Activated naive CD8-positive, alpha-beta T cell treated with anti-CD3 and anti-CD28 coated beads for 36 hours (primary cell): ENCODE measurements at regions not wholly inside any gene's neighbourhood (a gene's known extent, or its start where the extent isn't known, plus 50 kb on each side); places are given as distances from the start of the nearest gene placed in this dataset.

Experiments used
- DNase-seq: peaks from one replicate; pipeline ENCODE4 v3.0.0; 2021
- H3K27ac Mint-ChIP-seq: one replicate; pipeline ENCODE4 v1.8.0; 2022; ENCODE audit warnings: mild to moderate bottlenecking, moderate library complexity, mixed read lengths
- H3K27me3 Mint-ChIP-seq: one replicate; pipeline ENCODE4 v1.8.0; 2022; ENCODE audit warnings: mild to moderate bottlenecking, mixed read lengths
- H3K36me3 Mint-ChIP-seq: one replicate; pipeline ENCODE4 v1.8.0; 2021; ENCODE audit warnings: mild to moderate bottlenecking, mixed read lengths
- H3K4me1 Mint-ChIP-seq: one replicate; pipeline ENCODE4 v1.8.0; 2021; ENCODE audit warnings: mixed read lengths
- H3K4me3 Mint-ChIP-seq: one replicate; pipeline ENCODE4 v1.8.0; 2022; ENCODE audit warnings: mild to moderate bottlenecking, moderate library complexity, mixed read lengths
- H3K9me3 Mint-ChIP-seq: one replicate; pipeline ENCODE4 v1.8.0; 2022; ENCODE audit warnings: mixed read lengths

GRCh38 chr2:14336759-14337382, 295.6 kb upstream of the LRATD1 start:
- H3K27me3 Mint-ChIP-seq: no peaks in the 10 kb centered on the region

GRCh38 chr2:14340703-14341102, 291.8 kb upstream of the LRATD1 start:
- Mint-ChIP-seq H3K4me1 (no peaks in the 10 kb centered on the region), H3K27me3 (no peaks in the 10 kb centered on the region), H3K9me3 (peaks cover 2% of the 10 kb centered on the region), H3K4me3 (no peak overlapping the region), H3K27ac (no peak overlapping the region), H3K36me3 (no peaks in the 10 kb centered on the region)
- DNase-seq: no peak

More at GRCh38 chr2:14336759-14337382, 295.6 kb upstream of the LRATD1 start:
- H3K36me3 Mint-ChIP-seq: no peaks in the 10 kb centered on the region
- H3K4me1 Mint-ChIP-seq: no peaks in the 10 kb centered on the region
- H3K9me3 Mint-ChIP-seq: peaks cover 2% of the 10 kb centered on the region
- no peak overlapping the region for H3K27ac Mint-ChIP-seq
- no peak for DNase-seq
- H3K4me3 Mint-ChIP-seq: no peak overlapping the region

GRCh38 chr2:14342313-14342712, 290.2 kb upstream of the LRATD1 start:
- H3K4me1 Mint-ChIP-seq: no peaks in the 10 kb centered on the region
- H3K27ac Mint-ChIP-seq: no peak overlapping the region
- no peaks in the 10 kb centered on the region for H3K36me3 Mint-ChIP-seq
- H3K9me3 Mint-ChIP-seq: peaks cover 2% of the 10 kb centered on the region
- H3K27me3 Mint-ChIP-seq: no peaks in the 10 kb centered on the region
- DNase-seq: no peak
- H3K4me3 Mint-ChIP-seq: no peak overlapping the region

GRCh38 chr2:14344355-14344754, 288.2 kb upstream of the LRATD1 start:
- H3K27ac Mint-ChIP-seq: no peak overlapping the region

GRCh38 chr2:14348247-14348646, 284.3 kb upstream of the LRATD1 start:
- Mint-ChIP-seq H3K27me3 (no peaks in the 10 kb centered on the region), H3K4me1 (no peaks in the 10 kb centered on the region), H3K36me3 (no peaks in the 10 kb centered on the region), H3K9me3 (peaks cover 3% of the 10 kb centered on the region), H3K27ac (no peak overlapping the region), H3K4me3 (no peak overlapping the region)
- no peak for DNase-seq

More at GRCh38 chr2:14344355-14344754, 288.2 kb upstream of the LRATD1 start:
- no peak for DNase-seq
- H3K27me3 Mint-ChIP-seq: no peaks in the 10 kb centered on the region
- peaks cover 5% of the 10 kb centered on the region for H3K9me3 Mint-ChIP-seq
- H3K4me3 Mint-ChIP-seq: no peak overlapping the region
- H3K36me3 Mint-ChIP-seq: no peaks in the 10 kb centered on the region
- no peaks in the 10 kb centered on the region for H3K4me1 Mint-ChIP-seq

- H3K36me3 Mint-ChIP-seq: no peaks in the 10 kb centered on the region
- peaks cover 3% of the 10 kb centered on the region for H3K9me3 Mint-ChIP-seq
- no peaks in the 10 kb centered on the region for H3K4me1 Mint-ChIP-seq
- H3K4me3 Mint-ChIP-seq: no peak overlapping the region
- no peaks in the 10 kb centered on the region for H3K27me3 Mint-ChIP-seq
- H3K27ac Mint-ChIP-seq: no peak overlapping the region
- no peak for DNase-seq
Observed at GRCh38 chr2:14350856-14351255, 281.7 kb upstream of the LRATD1 start.

- Mint-ChIP-seq H3K36me3 (no peaks in the 10 kb centered on the region), H3K9me3 (peaks cover 3% of the 10 kb centered on the region), H3K4me1 (no peaks in the 10 kb centered on the region), H3K27me3 (no peaks in the 10 kb centered on the region), H3K4me3 (no peak overlapping the region), H3K27ac (no peak overlapping the region)
- no peak for DNase-seq
Observed at GRCh38 chr2:14352067-14352466, 280.4 kb upstream of the LRATD1 start.

- H3K27ac Mint-ChIP-seq: no peak overlapping the region
- H3K27me3 Mint-ChIP-seq: no peaks in the 10 kb centered on the region
- H3K9me3 Mint-ChIP-seq: peaks cover under 1% of the 10 kb centered on the region
- no peaks in the 10 kb centered on the region for H3K4me1 Mint-ChIP-seq
- no peaks in the 10 kb centered on the region for H3K36me3 Mint-ChIP-seq
- no peak for DNase-seq
- H3K4me3 Mint-ChIP-seq: no peak overlapping the region
Observed at GRCh38 chr2:14354231-14354630, 278.3 kb upstream of the LRATD1 start.

- no peaks in the 10 kb centered on the region for H3K4me1 Mint-ChIP-seq
- no peaks in the 10 kb centered on the region for H3K36me3 Mint-ChIP-seq
- H3K27ac Mint-ChIP-seq: no peak overlapping the region
- DNase-seq: no peak
- H3K9me3 Mint-ChIP-seq: peaks cover 5% of the 10 kb centered on the region
- no peaks in the 10 kb centered on the region for H3K27me3 Mint-ChIP-seq
- no peak overlapping the region for H3K4me3 Mint-ChIP-seq
Observed at GRCh38 chr2:14355102-14355501, 277.4 kb upstream of the LRATD1 start.

GRCh38 chr2:14358339-14358738, 274.2 kb upstream of the LRATD1 start:
- H3K4me3 Mint-ChIP-seq: no peak overlapping the region
- H3K36me3 Mint-ChIP-seq: no peaks in the 10 kb centered on the region
- no peak overlapping the region for H3K27ac Mint-ChIP-seq
- no peaks in the 10 kb centered on the region for H3K4me1 Mint-ChIP-seq
- H3K27me3 Mint-ChIP-seq: no peaks in the 10 kb centered on the region
- DNase-seq: no peak
- H3K9me3 Mint-ChIP-seq: peaks cover 5% of the 10 kb centered on the region

GRCh38 chr2:14358774-14359173, 273.7 kb upstream of the LRATD1 start:
- Mint-ChIP-seq H3K27me3 (no peaks in the 10 kb centered on the region), H3K4me1 (no peaks in the 10 kb centered on the region), H3K27ac (no peak overlapping the region), H3K9me3 (peaks cover 5% of the 10 kb centered on the region), H3K36me3 (no peaks in the 10 kb centered on the region), H3K4me3 (no peak overlapping the region)
- no peak for DNase-seq

- DNase-seq: no peak
- H3K27ac Mint-ChIP-seq: no peak overlapping the region
- H3K4me1 Mint-ChIP-seq: no peaks in the 10 kb centered on the region
- H3K36me3 Mint-ChIP-seq: no peaks in the 10 kb centered on the region
- no peak overlapping the region for H3K4me3 Mint-ChIP-seq
- no peaks in the 10 kb centered on the region for H3K27me3 Mint-ChIP-seq
- H3K9me3 Mint-ChIP-seq: peaks cover 5% of the 10 kb centered on the region
Observed at GRCh38 chr2:14363137-14363536, 269.4 kb upstream of the LRATD1 start.

GRCh38 chr2:14363976-14364375, 268.5 kb upstream of the LRATD1 start:
- Mint-ChIP-seq H3K4me3 (no peak overlapping the region), H3K4me1 (no peaks in the 10 kb centered on the region), H3K27me3 (no peaks in the 10 kb centered on the region), H3K9me3 (peaks cover 5% of the 10 kb centered on the region), H3K27ac (no peak overlapping the region), H3K36me3 (no peaks in the 10 kb centered on the region)
- no peak for DNase-seq

GRCh38 chr2:14364471-14364870, 268.0 kb upstream of the LRATD1 start:
- H3K4me3 Mint-ChIP-seq: no peak overlapping the region

GRCh38 chr2:14385043-14385442, 247.5 kb upstream of the LRATD1 start:
- H3K4me3 Mint-ChIP-seq: no peak overlapping the region
- no peaks in the 10 kb centered on the region for H3K27me3 Mint-ChIP-seq
- H3K9me3 Mint-ChIP-seq: no peaks in the 10 kb centered on the region
- no peak for DNase-seq
- no peaks in the 10 kb centered on the region for H3K36me3 Mint-ChIP-seq
- no peak overlapping the region for H3K27ac Mint-ChIP-seq
- H3K4me1 Mint-ChIP-seq: no peaks in the 10 kb centered on the region

More at GRCh38 chr2:14364471-14364870, 268.0 kb upstream of the LRATD1 start:
- Mint-ChIP-seq H3K27ac (no peak overlapping the region), H3K36me3 (no peaks in the 10 kb centered on the region), H3K27me3 (no peaks in the 10 kb centered on the region), H3K4me1 (no peaks in the 10 kb centered on the region), H3K9me3 (peaks cover 2% of the 10 kb centered on the region)
- no peak for DNase-seq

- Mint-ChIP-seq H3K9me3 (no peaks in the 10 kb centered on the region), H3K4me3 (no peak overlapping the region), H3K4me1 (no peaks in the 10 kb centered on the region), H3K27me3 (no peaks in the 10 kb centered on the region), H3K36me3 (no peaks in the 10 kb centered on the region), H3K27ac (no peak overlapping the region)
- DNase-seq: no peak
Observed at GRCh38 chr2:14387332-14387731, 245.2 kb upstream of the LRATD1 start.
